ENCODE measurements at regions not wholly inside any gene's neighbourhood (a gene's known extent, or its start where the extent isn't known, plus 50 kb on each side); places are given as distances from the start of the nearest gene placed in this dataset.
"Not testable (repeated sequence)": the region's sequence is repeated elsewhere in the genome, so short reads cannot be mapped to it uniquely, and the experiment has no call there.

- no peaks in the 10 kb centered on the region for H3K36me3 Mint-ChIP-seq (ENCODE audit: low read depth)
Measured at GRCh38 chr16:50448522-50448921, 79.7 kb upstream of the BRD7 start.

DNA sequence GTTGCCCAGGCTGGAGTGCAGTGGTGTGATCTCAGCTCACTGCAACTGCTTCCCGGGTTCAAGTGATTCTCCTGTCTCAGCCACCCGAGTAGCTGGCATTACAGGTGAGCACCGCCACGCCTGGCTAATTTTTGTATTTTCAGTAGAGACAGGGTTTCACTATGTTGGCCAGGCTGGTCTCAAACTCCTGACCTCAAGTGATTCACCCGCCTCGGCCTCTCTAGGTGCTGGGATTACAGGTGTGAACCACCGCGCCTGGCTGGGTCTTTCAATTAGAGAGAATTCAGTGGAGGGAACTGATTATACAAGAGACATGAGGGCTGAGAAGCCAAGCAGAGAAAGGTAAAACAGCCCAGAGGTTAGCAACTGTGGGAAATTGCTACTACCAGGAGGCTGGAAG is 78.6 kb upstream of the BRD7 start:
- H3K9me3 Mint-ChIP-seq; H3K4me1 Mint-ChIP-seq (ENCODE audit: low read depth); H3K36me3 Mint-ChIP-seq (ENCODE audit: low read depth); H3K4me3 Mint-ChIP-seq; H3K27me3 Mint-ChIP-seq; H3K27ac Mint-ChIP-seq: not testable (repeated sequence)

More at GRCh38 chr16:50448522-50448921, 79.7 kb upstream of the BRD7 start:
- no peaks in the 10 kb centered on the region for H3K9me3 Mint-ChIP-seq
- peaks cover 3% of the 10 kb centered on the region for H3K27me3 Mint-ChIP-seq
- H3K4me1 Mint-ChIP-seq (ENCODE audit: low read depth) = no peaks in the 10 kb centered on the region
- H3K4me3 Mint-ChIP-seq = no peak overlapping the region
- no peak overlapping the region for H3K27ac Mint-ChIP-seq

- Mint-ChIP-seq H3K27ac (no peak overlapping the region), H3K4me3 (no peak overlapping the region), H3K36me3 (ENCODE audit: low read depth) (peaks cover 2% of the 10 kb centered on the region), H3K27me3 (peaks cover 3% of the 10 kb centered on the region), H3K9me3 (peaks cover 3% of the 10 kb centered on the region), H3K4me1 (ENCODE audit: low read depth) (no peaks in the 10 kb centered on the region)
Measured at GRCh38 chr16:50446861-50447260, 78.1 kb upstream of the BRD7 start.

- Mint-ChIP-seq H3K4me3 (no peak overlapping the region), H3K27ac (no peak overlapping the region), H3K4me1 (ENCODE audit: low read depth) (no peaks in the 10 kb centered on the region), H3K36me3 (ENCODE audit: low read depth) (peaks cover 3% of the 10 kb centered on the region), H3K27me3 (peaks cover 3% of the 10 kb centered on the region), H3K9me3 (peaks cover 4% of the 10 kb centered on the region)
Measured at GRCh38 chr16:50445621-50446555, 77.1 kb upstream of the BRD7 start.

DNA sequence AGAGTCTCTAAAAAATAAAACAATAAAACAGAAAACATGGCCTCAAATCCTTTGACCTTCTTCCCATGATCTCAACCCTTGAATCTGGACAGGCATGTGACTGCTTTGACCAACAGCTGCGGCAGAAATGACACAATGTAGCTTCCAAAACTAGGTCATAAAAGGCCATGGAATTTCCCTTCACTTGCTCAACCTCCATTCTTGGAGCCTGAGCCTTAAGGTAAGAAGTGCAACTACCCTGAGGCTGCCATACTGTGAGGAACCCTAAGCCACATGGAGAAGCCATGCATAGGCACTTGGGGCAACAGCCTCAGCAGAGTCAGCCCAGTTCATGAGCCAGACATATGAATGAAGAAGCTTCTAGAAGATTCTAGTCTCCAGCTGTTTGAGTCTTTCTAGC is 75.7 kb upstream of the BRD7 start:
- H3K27ac Mint-ChIP-seq = no peak overlapping the region
- H3K4me3 Mint-ChIP-seq = no peak overlapping the region
- H3K36me3 Mint-ChIP-seq (ENCODE audit: low read depth) = peaks cover 3% of the 10 kb centered on the region
- H3K27me3 Mint-ChIP-seq = peaks cover under 1% of the 10 kb centered on the region
- H3K4me1 Mint-ChIP-seq (ENCODE audit: low read depth) = no peaks in the 10 kb centered on the region
- peaks cover 8% of the 10 kb centered on the region for H3K9me3 Mint-ChIP-seq

- no peak overlapping the region for H3K27ac Mint-ChIP-seq
- no peak overlapping the region for H3K4me3 Mint-ChIP-seq
- no peaks in the 10 kb centered on the region for H3K4me1 Mint-ChIP-seq (ENCODE audit: low read depth)
- peaks cover 17% of the 10 kb centered on the region for H3K9me3 Mint-ChIP-seq
- H3K27me3 Mint-ChIP-seq = no peaks in the 10 kb centered on the region
- H3K36me3 Mint-ChIP-seq (ENCODE audit: low read depth) = peaks cover 3% of the 10 kb centered on the region
Measured at GRCh38 chr16:50442221-50442620, 73.4 kb upstream of the BRD7 start.

DNA sequence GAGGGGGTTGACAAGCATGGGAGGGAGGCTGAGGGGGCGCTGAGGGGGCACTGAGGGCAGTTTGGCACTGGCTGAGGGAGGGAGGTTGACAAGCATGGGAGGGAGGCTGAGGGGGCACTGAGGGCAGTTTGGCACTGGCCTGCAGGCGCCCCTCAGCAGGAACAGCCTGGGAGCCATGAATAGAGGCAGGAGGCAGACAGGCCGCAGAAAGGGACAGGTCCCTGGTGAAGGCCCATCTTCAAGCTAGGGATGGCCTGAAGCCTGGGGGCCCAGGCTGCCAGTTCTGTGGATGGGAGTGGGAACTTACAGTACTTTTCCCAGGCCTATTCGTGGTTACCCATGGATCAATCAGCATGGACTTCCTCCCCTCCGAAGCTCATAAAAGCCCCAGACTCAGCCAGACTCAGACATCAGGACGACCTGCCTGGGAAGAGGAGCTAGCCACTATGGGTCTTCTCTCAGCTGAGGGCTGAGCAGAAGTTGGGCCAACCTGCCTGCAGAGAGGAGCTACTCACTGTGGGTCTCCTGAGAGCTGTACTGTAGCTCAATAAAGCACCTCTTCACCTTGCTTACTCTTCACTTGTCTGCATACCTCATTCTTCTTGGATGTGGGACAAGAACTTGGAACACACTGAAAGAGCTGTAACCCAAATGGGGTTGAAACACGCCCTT is 72.8 kb upstream of the BRD7 start:
- H3K27me3 Mint-ChIP-seq = no peaks in the 10 kb centered on the region
- no peak overlapping the region for H3K4me3 Mint-ChIP-seq
- peaks cover 3% of the 10 kb centered on the region for H3K36me3 Mint-ChIP-seq (ENCODE audit: low read depth)
- H3K4me1 Mint-ChIP-seq (ENCODE audit: low read depth) = no peaks in the 10 kb centered on the region
- H3K9me3 Mint-ChIP-seq = peaks cover 17% of the 10 kb centered on the region
- no peak overlapping the region for H3K27ac Mint-ChIP-seq

- H3K9me3 Mint-ChIP-seq = peaks cover 17% of the 10 kb centered on the region
- H3K4me1 Mint-ChIP-seq (ENCODE audit: low read depth) = no peaks in the 10 kb centered on the region
- no peaks in the 10 kb centered on the region for H3K27me3 Mint-ChIP-seq
- peaks cover 3% of the 10 kb centered on the region for H3K36me3 Mint-ChIP-seq (ENCODE audit: low read depth)
- H3K27ac Mint-ChIP-seq = no peak overlapping the region
- H3K4me3 Mint-ChIP-seq = no peak overlapping the region
Measured at GRCh38 chr16:50440991-50441390, 72.2 kb upstream of the BRD7 start.

- Mint-ChIP-seq H3K36me3 (ENCODE audit: low read depth) (peaks cover 3% of the 10 kb centered on the region), H3K4me1 (ENCODE audit: low read depth) (no peaks in the 10 kb centered on the region), H3K27me3 (no peaks in the 10 kb centered on the region), H3K27ac (no peak overlapping the region), H3K9me3 (peaks cover 17% of the 10 kb centered on the region), H3K4me3 (no peak overlapping the region)
Measured at GRCh38 chr16:50440531-50440930, 71.7 kb upstream of the BRD7 start.

- no peak overlapping the region for H3K4me3 Mint-ChIP-seq
- H3K36me3 Mint-ChIP-seq (ENCODE audit: low read depth) = peaks cover 3% of the 10 kb centered on the region
- H3K4me1 Mint-ChIP-seq (ENCODE audit: low read depth) = no peaks in the 10 kb centered on the region
- H3K27ac Mint-ChIP-seq = no peak overlapping the region
- no peaks in the 10 kb centered on the region for H3K27me3 Mint-ChIP-seq
- peaks cover 17% of the 10 kb centered on the region for H3K9me3 Mint-ChIP-seq
Measured at GRCh38 chr16:50437769-50438437, 69.1 kb upstream of the BRD7 start.

GRCh38 chr16:50436271-50436670 is 67.5 kb upstream of the BRD7 start:
- H3K27me3 Mint-ChIP-seq = no peaks in the 10 kb centered on the region
- no peak overlapping the region for H3K27ac Mint-ChIP-seq
- H3K9me3 Mint-ChIP-seq = peaks cover 13% of the 10 kb centered on the region
- H3K4me3 Mint-ChIP-seq = no peak overlapping the region
- no peaks in the 10 kb centered on the region for H3K36me3 Mint-ChIP-seq (ENCODE audit: low read depth)
- no peaks in the 10 kb centered on the region for H3K4me1 Mint-ChIP-seq (ENCODE audit: low read depth)

- H3K9me3 Mint-ChIP-seq = peaks cover 13% of the 10 kb centered on the region
- H3K4me1 Mint-ChIP-seq (ENCODE audit: low read depth) = no peaks in the 10 kb centered on the region
- no peak overlapping the region for H3K4me3 Mint-ChIP-seq
- no peaks in the 10 kb centered on the region for H3K27me3 Mint-ChIP-seq
- no peaks in the 10 kb centered on the region for H3K36me3 Mint-ChIP-seq (ENCODE audit: low read depth)
- no peak overlapping the region for H3K27ac Mint-ChIP-seq
Measured at GRCh38 chr16:50434872-50435478, 66.2 kb upstream of the BRD7 start.

DNA sequence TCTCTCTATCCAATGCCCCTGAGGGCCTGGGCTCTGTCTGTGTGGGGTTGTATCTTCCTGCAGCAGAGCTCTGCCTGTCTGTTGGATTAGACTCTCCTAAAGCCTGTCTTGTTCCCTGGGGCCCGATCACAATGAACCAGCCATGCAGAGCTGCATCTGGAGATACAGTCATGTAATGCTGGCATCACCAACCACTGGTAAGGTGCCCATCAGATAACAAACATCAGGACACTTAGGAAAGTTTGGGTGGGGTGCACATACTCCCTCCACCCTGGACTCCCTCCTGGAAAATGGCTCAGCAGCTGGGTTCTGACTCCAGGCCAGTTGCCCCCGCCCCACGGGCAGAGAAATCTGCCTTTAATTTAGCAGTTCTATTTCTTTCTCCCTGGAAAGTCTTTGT is 61.3 kb upstream of the BRD7 start:
- Mint-ChIP-seq H3K4me1 (ENCODE audit: low read depth) (no peaks in the 10 kb centered on the region), H3K9me3 (no peaks in the 10 kb centered on the region), H3K36me3 (ENCODE audit: low read depth) (no peaks in the 10 kb centered on the region), H3K4me3 (no peak overlapping the region), H3K27me3 (peaks cover 14% of the 10 kb centered on the region), H3K27ac (no peak overlapping the region)

GRCh38 chr16:50428742-50429141 is 60.0 kb upstream of the BRD7 start:
- Mint-ChIP-seq H3K27me3 (peaks cover 16% of the 10 kb centered on the region), H3K36me3 (ENCODE audit: low read depth) (no peaks in the 10 kb centered on the region), H3K27ac (no peak overlapping the region), H3K9me3 (no peaks in the 10 kb centered on the region), H3K4me1 (ENCODE audit: low read depth) (no peaks in the 10 kb centered on the region), H3K4me3 (no peak overlapping the region)

- H3K27ac Mint-ChIP-seq = no peak overlapping the region
- H3K36me3 Mint-ChIP-seq (ENCODE audit: low read depth) = no peaks in the 10 kb centered on the region
Measured at GRCh38 chr16:50428116-50428515, 59.3 kb upstream of the BRD7 start.

More at GRCh38 chr16:50428116-50428515, 59.3 kb upstream of the BRD7 start:
- Mint-ChIP-seq H3K4me1 (ENCODE audit: low read depth) (no peaks in the 10 kb centered on the region), H3K27me3 (peaks cover 16% of the 10 kb centered on the region), H3K9me3 (no peaks in the 10 kb centered on the region), H3K4me3 (no peak overlapping the region)
